GM23338 (cell line): ENCODE measurements at regions not wholly inside any gene's neighbourhood (a gene's known extent, or its start where the extent isn't known, plus 50 kb on each side); places are given as distances from the start of the nearest gene placed in this dataset.

ENCODE experiments used
- ATAC-seq: fragments of 200-7000 bp; cut with Tn5 transposase; 3 replicates; pipeline ENCODE4 v1.9.1; 2020
- DNase-seq: peaks from one replicate; pipeline ENCODE4 v3.0.0-alpha.2; 2015; ENCODE audit warnings: low spot score
- H2AFZ ChIP-seq: fragments of 200-600 bp; sonication (generic); 2 replicates; pipeline ENCODE4 v1.8.0; 2016; ENCODE audit warnings: antibody characterized with exemption, mild to moderate bottlenecking, moderate library complexity
- H3F3A ChIP-seq: fragments of 200-600 bp; sonication (generic); replicated peaks from 2 replicates; pipeline ENCODE4 v1.8.0; 2017; ENCODE audit warnings: antibody characterized with exemption, mixed run types, low read depth
- H3K27ac ChIP-seq: fragments of 200-600 bp; sonication (generic); 2 replicates; pipeline ENCODE4 v1.6.1; 2016; ENCODE audit warnings: low read depth
- H3K27me3 ChIP-seq: fragments of 200-600 bp; sonication (generic); 2 replicates; pipeline ENCODE4 v1.8.0; 2016; ENCODE audit warnings: mild to moderate bottlenecking, mixed run types, moderate library complexity; ENCODE audit not compliant: insufficient read depth
- H3K36me3 ChIP-seq: fragments of 200-600 bp; sonication (generic); 2 replicates; pipeline ENCODE4 v1.8.0; 2016; ENCODE audit warnings: mild to moderate bottlenecking; ENCODE audit not compliant: insufficient read depth
- H3K4me1 ChIP-seq: fragments of 200-600 bp; sonication (generic); 2 replicates; pipeline ENCODE4 v1.8.0; 2016; ENCODE audit warnings: mild to moderate bottlenecking, moderate library complexity; ENCODE audit not compliant: insufficient read depth
- H3K4me2 ChIP-seq: fragments of 200-600 bp; sonication (generic); 2 replicates; pipeline ENCODE4 v1.7.1; 2017; ENCODE audit warnings: mixed run types
- H3K4me3 ChIP-seq: fragments of 200-600 bp; sonication (generic); 2 replicates; pipeline ENCODE4 v1.6.1; 2016; ENCODE audit warnings: mixed run types
- H3K79me2 ChIP-seq: fragments of 200-600 bp; sonication (generic); replicated peaks from 2 replicates; pipeline ENCODE4 v1.8.0; 2017; ENCODE audit warnings: mild to moderate bottlenecking; ENCODE audit not compliant: insufficient read depth
- H3K9me2 ChIP-seq: fragments of 200-600 bp; sonication (generic); 2 replicates; pipeline ENCODE4 v1.8.0; 2017; ENCODE audit not compliant: insufficient read depth
- H4K20me1 ChIP-seq: fragments of 200-600 bp; sonication (generic); replicated peaks from 2 replicates; pipeline ENCODE4 v1.8.0; 2017; ENCODE audit warnings: mild to moderate bottlenecking; ENCODE audit not compliant: insufficient read depth
- H3K27ac Mint-ChIP-seq: 2 replicates; pipeline ENCODE4 v1.8.0; 2020; ENCODE audit warnings: inconsistent platforms, mild to moderate bottlenecking, moderate library complexity, mixed read lengths
- H3K27me3 Mint-ChIP-seq: 3 replicates; pipeline ENCODE4 v1.8.0; 2022; ENCODE audit warnings: low read depth, mild to moderate bottlenecking, moderate library complexity, mixed read lengths, inconsistent platforms; ENCODE audit not compliant: insufficient read depth, poor library complexity
- H3K36me3 Mint-ChIP-seq: 3 replicates; pipeline ENCODE4 v1.8.0; 2021; ENCODE audit warnings: low read depth, mild to moderate bottlenecking, inconsistent platforms, moderate library complexity, mixed read lengths
- H3K4me1 Mint-ChIP-seq: 3 replicates; pipeline ENCODE4 v1.8.0; 2020; ENCODE audit warnings: mild to moderate bottlenecking, inconsistent platforms, mixed read lengths
- H3K4me3 Mint-ChIP-seq: 3 replicates; pipeline ENCODE4 v1.8.0; 2021; ENCODE audit warnings: moderate library complexity, mild to moderate bottlenecking, inconsistent platforms, mixed read lengths
- H3K9me3 Mint-ChIP-seq: 3 replicates; pipeline ENCODE4 v1.8.0; 2020; ENCODE audit warnings: moderate library complexity, mild to moderate bottlenecking, inconsistent platforms, mixed read lengths
- EZH2phosphoT487 ChIP-seq: fragments of 200-600 bp; sonication (generic); IDR thresholded peaks from one replicate; pipeline ENCODE4 v1.8.1; 2018; ENCODE audit warnings: antibody characterized with exemption; ENCODE audit not compliant: unreplicated experiment
- JUNB ChIP-seq: IDR thresholded peaks from one replicate; pipeline ENCODE4 v1.6.1; 2016; ENCODE audit warnings: antibody characterized with exemption; ENCODE audit not compliant: unreplicated experiment
- NANOG ChIP-seq: IDR thresholded peaks from 2 replicates; pipeline ENCODE4 v1.6.1; 2016; ENCODE audit warnings: antibody characterized with exemption, borderline replicate concordance
- ZNF114 ChIP-seq: fragments of 250-450 bp; sonication (Bioruptor Pico); IDR thresholded peaks from 2 replicates; pipeline ENCODE4 v1.5.0; 2020; ENCODE audit warnings: mild to moderate bottlenecking, moderate library complexity
- ZNF331 ChIP-seq: fragments of 250-450 bp; sonication (Bioruptor Pico); IDR thresholded peaks from 2 replicates; pipeline ENCODE4 v1.5.0; 2020; ENCODE audit warnings: low read depth, mild to moderate bottlenecking, moderate library complexity
- TF ChIP-seq, protein P1 (sequence below): IDR thresholded peaks from one replicate; pipeline ENCODE4 v1.6.1; 2018; ENCODE audit warnings: antibody characterized with exemption; ENCODE audit not compliant: unreplicated experiment
- TF ChIP-seq, protein P2 (sequence below): IDR thresholded peaks from 2 replicates; pipeline ENCODE4 v1.6.1; 2016; ENCODE audit warnings: antibody characterized with exemption
- TF ChIP-seq, protein P3 (sequence below): fragments of 250-450 bp; sonication (Bioruptor Pico); IDR thresholded peaks from 2 replicates; pipeline ENCODE4 v1.5.0; 2020; ENCODE audit warnings: mild to moderate bottlenecking, moderate library complexity

DNA sequence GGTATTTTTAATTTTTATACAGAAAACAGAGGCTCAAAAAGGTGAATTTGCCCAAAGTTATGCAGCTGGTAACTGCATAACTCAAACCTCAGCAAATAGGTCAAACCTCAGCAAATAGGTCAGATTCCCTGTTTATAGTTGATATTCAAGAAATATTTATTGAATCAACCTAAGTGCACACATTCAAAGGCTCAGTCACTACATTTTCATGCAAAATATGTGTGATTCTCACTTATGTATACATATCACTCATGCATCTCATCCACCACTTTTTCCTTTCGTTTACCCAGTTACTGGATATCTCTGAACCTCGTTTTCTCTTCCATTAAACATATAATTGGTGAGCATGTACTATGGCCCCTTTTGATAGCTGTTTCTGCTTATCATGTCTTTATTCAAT is 158.3 kb upstream of the C1orf21 start:
- Mint-ChIP-seq H3K36me3 (no peaks in the 10 kb centered on the region), H3K27ac (no peak overlapping the region), H3K4me3 (no peak overlapping the region), H3K27me3 (peaks cover 15% of the 10 kb centered on the region), H3K9me3 (peaks cover 3% of the 10 kb centered on the region), H3K4me1 (no peaks in the 10 kb centered on the region)
- Histone ChIP-seq H3F3A (no peaks in the 10 kb centered on the region), H3K27ac (no peak overlapping the region), H3K9me2 (0 out of 2 replicates have a peak, but pooled peaks cover 3% of the 10 kb centered on the region), H3K27me3 (peaks cover 20% of the 10 kb centered on the region), H4K20me1 (no peaks in the 10 kb centered on the region), H3K36me3 (no peaks in the 10 kb centered on the region), H3K4me1 (no peaks in the 10 kb centered on the region), H3K79me2 (no peaks in the 10 kb centered on the region), H3K4me3 (no peak overlapping the region), H2AFZ (no peak overlapping the region), H3K4me2 (no peak overlapping the region)
- ATAC-seq (no peak), DNase-seq (no peak)
- TF ChIP-seq, protein P1, sequence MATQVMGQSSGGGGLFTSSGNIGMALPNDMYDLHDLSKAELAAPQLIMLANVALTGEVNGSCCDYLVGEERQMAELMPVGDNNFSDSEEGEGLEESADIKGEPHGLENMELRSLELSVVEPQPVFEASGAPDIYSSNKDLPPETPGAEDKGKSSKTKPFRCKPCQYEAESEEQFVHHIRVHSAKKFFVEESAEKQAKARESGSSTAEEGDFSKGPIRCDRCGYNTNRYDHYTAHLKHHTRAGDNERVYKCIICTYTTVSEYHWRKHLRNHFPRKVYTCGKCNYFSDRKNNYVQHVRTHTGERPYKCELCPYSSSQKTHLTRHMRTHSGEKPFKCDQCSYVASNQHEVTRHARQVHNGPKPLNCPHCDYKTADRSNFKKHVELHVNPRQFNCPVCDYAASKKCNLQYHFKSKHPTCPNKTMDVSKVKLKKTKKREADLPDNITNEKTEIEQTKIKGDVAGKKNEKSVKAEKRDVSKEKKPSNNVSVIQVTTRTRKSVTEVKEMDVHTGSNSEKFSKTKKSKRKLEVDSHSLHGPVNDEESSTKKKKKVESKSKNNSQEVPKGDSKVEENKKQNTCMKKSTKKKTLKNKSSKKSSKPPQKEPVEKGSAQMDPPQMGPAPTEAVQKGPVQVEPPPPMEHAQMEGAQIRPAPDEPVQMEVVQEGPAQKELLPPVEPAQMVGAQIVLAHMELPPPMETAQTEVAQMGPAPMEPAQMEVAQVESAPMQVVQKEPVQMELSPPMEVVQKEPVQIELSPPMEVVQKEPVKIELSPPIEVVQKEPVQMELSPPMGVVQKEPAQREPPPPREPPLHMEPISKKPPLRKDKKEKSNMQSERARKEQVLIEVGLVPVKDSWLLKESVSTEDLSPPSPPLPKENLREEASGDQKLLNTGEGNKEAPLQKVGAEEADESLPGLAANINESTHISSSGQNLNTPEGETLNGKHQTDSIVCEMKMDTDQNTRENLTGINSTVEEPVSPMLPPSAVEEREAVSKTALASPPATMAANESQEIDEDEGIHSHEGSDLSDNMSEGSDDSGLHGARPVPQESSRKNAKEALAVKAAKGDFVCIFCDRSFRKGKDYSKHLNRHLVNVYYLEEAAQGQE: no peak
- TF ChIP-seq NANOG (no peak), JUNB (no peak), ZNF114 (CRISPR knock-in tag) (no peak), ZNF331 (CRISPR knock-in tag) (no peak), EZH2phosphoT487 (no peak)
- TF ChIP-seq, protein P2, sequence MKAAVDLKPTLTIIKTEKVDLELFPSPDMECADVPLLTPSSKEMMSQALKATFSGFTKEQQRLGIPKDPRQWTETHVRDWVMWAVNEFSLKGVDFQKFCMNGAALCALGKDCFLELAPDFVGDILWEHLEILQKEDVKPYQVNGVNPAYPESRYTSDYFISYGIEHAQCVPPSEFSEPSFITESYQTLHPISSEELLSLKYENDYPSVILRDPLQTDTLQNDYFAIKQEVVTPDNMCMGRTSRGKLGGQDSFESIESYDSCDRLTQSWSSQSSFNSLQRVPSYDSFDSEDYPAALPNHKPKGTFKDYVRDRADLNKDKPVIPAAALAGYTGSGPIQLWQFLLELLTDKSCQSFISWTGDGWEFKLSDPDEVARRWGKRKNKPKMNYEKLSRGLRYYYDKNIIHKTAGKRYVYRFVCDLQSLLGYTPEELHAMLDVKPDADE: no peak
- TF ChIP-seq, protein P3, sequence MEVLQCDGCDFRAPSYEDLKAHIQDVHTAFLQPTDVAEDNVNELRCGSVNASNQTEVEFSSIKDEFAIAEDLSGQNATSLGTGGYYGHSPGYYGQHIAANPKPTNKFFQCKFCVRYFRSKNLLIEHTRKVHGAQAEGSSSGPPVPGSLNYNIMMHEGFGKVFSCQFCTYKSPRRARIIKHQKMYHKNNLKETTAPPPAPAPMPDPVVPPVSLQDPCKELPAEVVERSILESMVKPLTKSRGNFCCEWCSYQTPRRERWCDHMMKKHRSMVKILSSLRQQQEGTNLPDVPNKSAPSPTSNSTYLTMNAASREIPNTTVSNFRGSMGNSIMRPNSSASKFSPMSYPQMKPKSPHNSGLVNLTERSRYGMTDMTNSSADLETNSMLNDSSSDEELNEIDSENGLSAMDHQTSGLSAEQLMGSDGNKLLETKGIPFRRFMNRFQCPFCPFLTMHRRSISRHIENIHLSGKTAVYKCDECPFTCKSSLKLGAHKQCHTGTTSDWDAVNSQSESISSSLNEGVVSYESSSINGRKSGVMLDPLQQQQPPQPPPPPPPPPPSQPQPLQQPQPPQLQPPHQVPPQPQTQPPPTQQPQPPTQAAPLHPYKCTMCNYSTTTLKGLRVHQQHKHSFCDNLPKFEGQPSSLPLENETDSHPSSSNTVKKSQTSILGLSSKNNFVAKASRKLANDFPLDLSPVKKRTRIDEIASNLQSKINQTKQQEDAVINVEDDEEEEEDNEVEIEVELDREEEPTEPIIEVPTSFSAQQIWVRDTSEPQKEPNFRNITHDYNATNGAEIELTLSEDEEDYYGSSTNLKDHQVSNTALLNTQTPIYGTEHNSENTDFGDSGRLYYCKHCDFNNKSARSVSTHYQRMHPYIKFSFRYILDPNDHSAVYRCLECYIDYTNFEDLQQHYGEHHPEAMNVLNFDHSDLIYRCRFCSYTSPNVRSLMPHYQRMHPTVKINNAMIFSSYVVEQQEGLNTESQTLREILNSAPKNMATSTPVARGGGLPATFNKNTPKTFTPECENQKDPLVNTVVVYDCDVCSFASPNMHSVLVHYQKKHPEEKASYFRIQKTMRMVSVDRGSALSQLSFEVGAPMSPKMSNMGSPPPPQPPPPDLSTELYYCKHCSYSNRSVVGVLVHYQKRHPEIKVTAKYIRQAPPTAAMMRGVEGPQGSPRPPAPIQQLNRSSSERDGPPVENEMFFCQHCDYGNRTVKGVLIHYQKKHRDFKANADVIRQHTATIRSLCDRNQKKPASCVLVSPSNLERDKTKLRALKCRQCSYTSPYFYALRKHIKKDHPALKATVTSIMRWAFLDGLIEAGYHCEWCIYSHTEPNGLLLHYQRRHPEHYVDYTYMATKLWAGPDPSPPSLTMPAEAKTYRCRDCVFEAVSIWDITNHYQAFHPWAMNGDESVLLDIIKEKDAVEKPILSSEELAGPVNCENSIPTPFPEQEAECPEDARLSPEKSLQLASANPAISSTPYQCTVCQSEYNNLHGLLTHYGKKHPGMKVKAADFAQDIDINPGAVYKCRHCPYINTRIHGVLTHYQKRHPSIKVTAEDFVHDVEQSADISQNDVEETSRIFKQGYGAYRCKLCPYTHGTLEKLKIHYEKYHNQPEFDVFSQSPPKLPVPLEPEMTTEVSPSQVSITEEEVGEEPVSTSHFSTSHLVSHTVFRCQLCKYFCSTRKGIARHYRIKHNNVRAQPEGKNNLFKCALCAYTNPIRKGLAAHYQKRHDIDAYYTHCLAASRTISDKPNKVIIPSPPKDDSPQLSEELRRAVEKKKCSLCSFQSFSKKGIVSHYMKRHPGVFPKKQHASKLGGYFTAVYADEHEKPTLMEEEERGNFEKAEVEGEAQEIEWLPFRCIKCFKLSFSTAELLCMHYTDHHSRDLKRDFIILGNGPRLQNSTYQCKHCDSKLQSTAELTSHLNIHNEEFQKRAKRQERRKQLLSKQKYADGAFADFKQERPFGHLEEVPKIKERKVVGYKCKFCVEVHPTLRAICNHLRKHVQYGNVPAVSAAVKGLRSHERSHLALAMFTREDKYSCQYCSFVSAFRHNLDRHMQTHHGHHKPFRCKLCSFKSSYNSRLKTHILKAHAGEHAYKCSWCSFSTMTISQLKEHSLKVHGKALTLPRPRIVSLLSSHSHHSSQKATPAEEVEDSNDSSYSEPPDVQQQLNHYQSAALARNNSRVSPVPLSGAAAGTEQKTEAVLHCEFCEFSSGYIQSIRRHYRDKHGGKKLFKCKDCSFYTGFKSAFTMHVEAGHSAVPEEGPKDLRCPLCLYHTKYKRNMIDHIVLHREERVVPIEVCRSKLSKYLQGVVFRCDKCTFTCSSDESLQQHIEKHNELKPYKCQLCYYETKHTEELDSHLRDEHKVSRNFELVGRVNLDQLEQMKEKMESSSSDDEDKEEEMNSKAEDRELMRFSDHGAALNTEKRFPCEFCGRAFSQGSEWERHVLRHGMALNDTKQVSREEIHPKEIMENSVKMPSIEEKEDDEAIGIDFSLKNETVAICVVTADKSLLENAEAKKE: no peak
